ENCODE measurements at regions not wholly inside any gene's neighbourhood (a gene's known extent, or its start where the extent isn't known, plus 50 kb on each side); places are given as distances from the start of the nearest gene placed in this dataset.

DNA sequence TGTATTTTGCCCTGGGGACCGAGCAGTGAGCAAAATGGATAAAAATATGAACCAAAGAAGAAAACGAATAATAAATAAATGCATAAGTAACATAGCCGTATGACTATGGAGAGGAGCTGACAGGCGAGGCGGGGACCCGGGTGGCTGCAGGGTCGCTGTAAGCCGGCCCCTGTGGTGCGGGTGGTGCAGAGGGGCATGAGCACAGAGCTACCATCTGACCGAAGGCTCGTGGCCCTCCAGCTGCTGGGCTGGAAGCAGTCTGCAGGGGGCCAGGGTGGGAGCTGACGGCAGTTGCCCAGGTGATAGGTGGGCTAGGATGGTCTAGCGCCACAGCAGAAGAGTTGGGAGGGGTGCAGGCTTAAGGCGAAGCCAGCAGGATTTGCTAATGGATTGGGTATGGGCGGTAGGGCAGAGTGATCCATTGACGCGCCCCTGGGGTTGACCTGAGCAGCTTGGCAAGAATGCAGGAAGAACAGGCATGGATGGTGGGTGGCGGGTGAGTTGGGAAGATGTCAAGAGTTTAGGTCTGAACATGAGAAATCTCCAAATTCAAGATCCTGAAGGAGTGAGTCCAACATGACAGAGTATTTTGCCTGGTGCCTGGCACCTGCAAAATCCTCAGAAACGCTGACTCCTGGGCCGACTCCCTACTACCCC, 228.0 kb downstream of the FOXL1 start:
- no peak overlapping the region for H2AFZ ChIP-seq (ENCODE audit: low read depth, low read length)

DNA sequence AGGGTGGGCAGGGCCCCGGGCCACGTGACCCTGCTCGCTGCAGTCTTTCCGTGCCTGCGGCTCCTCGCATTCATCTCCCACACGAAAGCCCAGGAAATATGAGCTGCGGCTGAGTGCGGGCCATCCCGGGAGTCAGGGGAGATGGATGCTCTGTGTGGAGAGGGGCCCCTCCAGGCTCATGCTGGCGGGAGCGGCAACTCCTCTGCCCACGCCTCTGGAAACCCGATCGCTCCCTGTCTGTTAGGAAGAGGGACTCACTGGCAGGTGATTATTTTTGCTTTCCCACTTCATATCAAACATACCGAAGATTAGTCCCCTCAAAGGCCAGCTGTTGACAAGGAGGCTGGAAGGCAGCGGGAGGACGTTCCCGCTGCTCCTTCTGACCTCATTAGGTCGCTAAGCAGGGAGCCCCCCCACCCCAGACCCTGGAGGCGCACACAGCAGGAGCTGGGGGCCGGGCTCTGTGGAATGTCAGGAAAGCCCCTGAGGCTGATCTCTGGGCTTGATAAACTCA, 228.5 kb downstream of the FOXL1 start:
- no peak for TF ChIP-seq EZH2 (IDR thresholded peaks at IDR 0.05; ENCODE audit: borderline replicate concordance, low read depth, low read length, severe bottlenecking)
- TF ChIP-seq, protein P1, sequence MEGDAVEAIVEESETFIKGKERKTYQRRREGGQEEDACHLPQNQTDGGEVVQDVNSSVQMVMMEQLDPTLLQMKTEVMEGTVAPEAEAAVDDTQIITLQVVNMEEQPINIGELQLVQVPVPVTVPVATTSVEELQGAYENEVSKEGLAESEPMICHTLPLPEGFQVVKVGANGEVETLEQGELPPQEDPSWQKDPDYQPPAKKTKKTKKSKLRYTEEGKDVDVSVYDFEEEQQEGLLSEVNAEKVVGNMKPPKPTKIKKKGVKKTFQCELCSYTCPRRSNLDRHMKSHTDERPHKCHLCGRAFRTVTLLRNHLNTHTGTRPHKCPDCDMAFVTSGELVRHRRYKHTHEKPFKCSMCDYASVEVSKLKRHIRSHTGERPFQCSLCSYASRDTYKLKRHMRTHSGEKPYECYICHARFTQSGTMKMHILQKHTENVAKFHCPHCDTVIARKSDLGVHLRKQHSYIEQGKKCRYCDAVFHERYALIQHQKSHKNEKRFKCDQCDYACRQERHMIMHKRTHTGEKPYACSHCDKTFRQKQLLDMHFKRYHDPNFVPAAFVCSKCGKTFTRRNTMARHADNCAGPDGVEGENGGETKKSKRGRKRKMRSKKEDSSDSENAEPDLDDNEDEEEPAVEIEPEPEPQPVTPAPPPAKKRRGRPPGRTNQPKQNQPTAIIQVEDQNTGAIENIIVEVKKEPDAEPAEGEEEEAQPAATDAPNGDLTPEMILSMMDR (IDR thresholded peaks at IDR 0.05; ENCODE audit: borderline replicate concordance, extremely low read depth, low read length, poor library complexity, severe bottlenecking) = no peak
- Histone ChIP-seq H3K4me3 (ENCODE audit: low read depth in 1 of 2, low read length in 2 of 2) (no peak overlapping the region), H3K27me3 (ENCODE audit: insufficient read depth, low read length, poor library complexity) (peaks cover 5% of the 10 kb centered on the region)

More for the DNA sequence above, 228.0 kb downstream of the FOXL1 start:
- no peak overlapping the region for H3K4me2 ChIP-seq (ENCODE audit: insufficient read depth, low read length)
- ATAC-seq (ENCODE audit: insufficient read depth, low read depth) = no peak
- no peaks in the 10 kb centered on the region for H4K20me1 ChIP-seq (ENCODE audit: insufficient read depth, low read length)
- no peak overlapping the region for H3K9ac ChIP-seq (ENCODE audit: low read depth, low read length)
- TF ChIP-seq EZH2 (IDR thresholded peaks at IDR 0.05; ENCODE audit: borderline replicate concordance, low read depth, low read length, severe bottlenecking) = no peak
- TF ChIP-seq, protein P1 (IDR thresholded peaks at IDR 0.05; ENCODE audit: borderline replicate concordance, extremely low read depth, low read length, poor library complexity, severe bottlenecking) = no peak
- H3K27ac ChIP-seq (ENCODE audit: low read length) = no peak overlapping the region
- H3K4me1 ChIP-seq (ENCODE audit: insufficient read depth, low read length) = no peaks in the 10 kb centered on the region
- no peaks in the 10 kb centered on the region for H3K9me3 ChIP-seq (ENCODE audit: insufficient read depth, low read length, severe bottlenecking)
- DNase-seq = no peak
- no peak overlapping the region for H3K4me3 ChIP-seq (ENCODE audit: low read depth in 1 of 2, low read length in 2 of 2)
- H3K36me3 ChIP-seq (ENCODE audit: insufficient read depth, low read length) = no peaks in the 10 kb centered on the region
- peaks cover 5% of the 10 kb centered on the region for H3K27me3 ChIP-seq (ENCODE audit: insufficient read depth, low read length, poor library complexity)
- no peaks in the 10 kb centered on the region for H3K79me2 ChIP-seq (ENCODE audit: insufficient read depth, low read length)

DNA sequence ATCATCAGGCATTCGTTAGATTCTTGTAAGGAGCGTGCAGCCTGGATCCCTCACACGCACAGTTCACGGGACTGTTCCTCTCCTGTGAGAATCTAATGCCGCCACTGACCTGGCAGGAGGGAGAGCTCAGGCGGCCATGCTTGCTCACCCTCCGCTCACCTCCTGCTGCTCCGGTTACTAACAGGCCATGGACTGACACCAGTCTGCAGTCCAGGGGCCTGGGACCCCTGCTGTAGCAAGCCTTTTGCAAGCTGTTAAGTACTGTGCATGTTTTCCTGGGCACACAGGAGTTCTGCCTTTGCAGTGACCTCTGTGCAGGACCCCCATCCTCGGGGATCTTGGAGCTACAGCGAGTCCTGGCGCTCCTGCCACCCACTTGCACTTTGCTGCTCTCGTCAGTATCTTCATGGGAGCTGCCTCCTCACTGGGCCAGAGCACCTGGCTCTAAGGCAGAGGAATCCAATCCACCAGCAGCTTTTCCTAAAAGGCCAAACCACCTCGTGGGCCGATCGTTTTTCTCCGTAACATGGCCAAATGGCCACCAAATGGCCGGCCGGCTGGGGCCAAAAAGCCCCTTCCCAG, 230.6 kb downstream of the FOXL1 start:
- peaks cover 15% of the 10 kb centered on the region for H3K27me3 ChIP-seq (ENCODE audit: insufficient read depth, low read length, poor library complexity)
- H3K4me2 ChIP-seq (ENCODE audit: insufficient read depth, low read length) = no peak overlapping the region

More for the DNA sequence above, 228.5 kb downstream of the FOXL1 start:
- H3K4me1 ChIP-seq (ENCODE audit: insufficient read depth, low read length) = no peaks in the 10 kb centered on the region
- H4K20me1 ChIP-seq (ENCODE audit: insufficient read depth, low read length) = no peaks in the 10 kb centered on the region
- H3K27ac ChIP-seq (ENCODE audit: low read length) = no peak overlapping the region
- H3K9me3 ChIP-seq (ENCODE audit: insufficient read depth, low read length, severe bottlenecking) = no peaks in the 10 kb centered on the region
- no peak for ATAC-seq (ENCODE audit: insufficient read depth, low read depth)
- no peaks in the 10 kb centered on the region for H3K36me3 ChIP-seq (ENCODE audit: insufficient read depth, low read length)
- H2AFZ ChIP-seq (ENCODE audit: low read depth, low read length) = no peak overlapping the region
- no peaks in the 10 kb centered on the region for H3K79me2 ChIP-seq (ENCODE audit: insufficient read depth, low read length)
- H3K9ac ChIP-seq (ENCODE audit: low read depth, low read length) = no peak overlapping the region
- DNase-seq = no peak
- H3K4me2 ChIP-seq (ENCODE audit: insufficient read depth, low read length) = no peak overlapping the region

More for the DNA sequence above, 230.6 kb downstream of the FOXL1 start:
- DNase-seq = no peak
- ATAC-seq (ENCODE audit: insufficient read depth, low read depth) = no peak
- no peaks in the 10 kb centered on the region for H3K79me2 ChIP-seq (ENCODE audit: insufficient read depth, low read length)
- no peak overlapping the region for H2AFZ ChIP-seq (ENCODE audit: low read depth, low read length)
- no peaks in the 10 kb centered on the region for H3K9me3 ChIP-seq (ENCODE audit: insufficient read depth, low read length, severe bottlenecking)
- H3K36me3 ChIP-seq (ENCODE audit: insufficient read depth, low read length) = no peaks in the 10 kb centered on the region
- H4K20me1 ChIP-seq (ENCODE audit: insufficient read depth, low read length) = no peaks in the 10 kb centered on the region
- no peak overlapping the region for H3K27ac ChIP-seq (ENCODE audit: low read length)
- no peak overlapping the region for H3K9ac ChIP-seq (ENCODE audit: low read depth, low read length)
- H3K4me1 ChIP-seq (ENCODE audit: insufficient read depth, low read length) = no peaks in the 10 kb centered on the region
- no peak overlapping the region for H3K4me3 ChIP-seq (ENCODE audit: low read depth in 1 of 2, low read length in 2 of 2)
- TF ChIP-seq, protein P1 (IDR thresholded peaks at IDR 0.05; ENCODE audit: borderline replicate concordance, extremely low read depth, low read length, poor library complexity, severe bottlenecking) = no peak
- TF ChIP-seq EZH2 (IDR thresholded peaks at IDR 0.05; ENCODE audit: borderline replicate concordance, low read depth, low read length, severe bottlenecking) = no peak
